COR-L47 (cell line): ENCODE measurements at regions not wholly inside any gene's neighbourhood (a gene's known extent, or its start where the extent isn't known, plus 50 kb on each side); places are given as distances from the start of the nearest gene placed in this dataset.
"Not testable (repeated sequence)": the region's sequence is repeated elsewhere in the genome, so short reads cannot be mapped to it uniquely, and the experiment has no call there.

Experiments
- DNase-seq: peaks from one replicate; lab custom pipeline; 2025; lab: John Stamatoyannopoulos, UW

- no peak for DNase-seq
These were observed 241.8 kb upstream of the USP24 start for GRCh38 chr1:55456971-55457370.

GRCh38 chr1:55448261-55448660 lies 233.1 kb upstream of the USP24 start:
- no peak for DNase-seq

- no peak for DNase-seq
These were observed 232.3 kb upstream of the USP24 start for GRCh38 chr1:55447488-55447887.

GRCh38 chr1:55446351-55446750 lies 231.2 kb upstream of the USP24 start:
- DNase-seq, result no peak

GRCh38 chr1:55445416-55445815 lies 230.3 kb upstream of the USP24 start:
- no peak for DNase-seq

- no peak for DNase-seq
These were observed 229.5 kb upstream of the USP24 start for GRCh38 chr1:55444667-55445066.

- DNase-seq, result no peak
These were observed 228.2 kb upstream of the USP24 start for GRCh38 chr1:55443175-55443915.

- DNase-seq, result no peak
These were observed 226.3 kb upstream of the USP24 start for GRCh38 chr1:55441489-55441888.

GRCh38 chr1:55437692-55438091 lies 222.5 kb upstream of the USP24 start:
- DNase-seq, result no peak

GRCh38 chr1:55430720-55431119 lies 215.6 kb upstream of the USP24 start:
- not testable (repeated sequence) for DNase-seq

- not testable (repeated sequence) for DNase-seq
These were observed 215.0 kb upstream of the USP24 start for GRCh38 chr1:55430206-55430605.

- DNase-seq, result no peak
These were observed 214.1 kb upstream of the USP24 start for GRCh38 chr1:55428944-55429931.

GRCh38 chr1:55428231-55428630 lies 213.1 kb upstream of the USP24 start:
- no peak for DNase-seq

- DNase-seq, result no peak
These were observed 212.4 kb upstream of the USP24 start for GRCh38 chr1:55427606-55428005.

GRCh38 chr1:55426619-55427018 lies 211.5 kb upstream of the USP24 start:
- no peak for DNase-seq

GRCh38 chr1:55426156-55426555 lies 211.0 kb upstream of the USP24 start:
- DNase-seq, result no peak

GRCh38 chr1:55425310-55425930 lies 210.3 kb upstream of the USP24 start:
- no peak for DNase-seq

GRCh38 chr1:55423376-55423775 lies 208.2 kb upstream of the USP24 start:
- no peak for DNase-seq

GRCh38 chr1:55420929-55421716 lies 206.0 kb upstream of the USP24 start:
- no peak for DNase-seq

GRCh38 chr1:55420026-55420425 lies 204.9 kb upstream of the USP24 start:
- DNase-seq, result no peak

GRCh38 chr1:55418208-55419000 lies 203.2 kb upstream of the USP24 start:
- DNase-seq, result no peak
